ENCODE measurements at regions not wholly inside any gene's neighbourhood (a gene's known extent, or its start where the extent isn't known, plus 50 kb on each side); places are given as distances from the start of the nearest gene placed in this dataset.
A peak's percentile ranks its signal among the peaks of the same experiment; 100 is the strongest.

DNA sequence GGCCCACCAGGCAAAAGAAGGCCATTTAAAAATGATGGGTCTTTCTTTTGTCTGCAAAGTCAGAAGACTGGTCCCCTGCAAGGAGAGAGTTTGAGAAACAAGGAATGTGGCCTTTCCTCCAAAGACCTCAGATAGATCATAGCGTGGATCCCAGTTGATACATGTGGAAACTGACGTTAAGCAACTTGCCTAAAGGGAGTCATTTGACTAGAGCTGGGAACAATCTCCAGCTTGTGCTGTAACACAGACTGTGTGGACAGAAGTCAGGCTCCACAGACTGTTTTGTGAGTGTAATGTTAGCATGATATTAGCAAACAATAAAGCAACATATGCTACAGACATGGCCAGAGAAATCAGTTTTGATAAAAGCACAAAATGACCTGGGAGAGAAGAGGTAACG, 140.4 kb upstream of the CITED2 start:
- TF ChIP-seq POLR2A (IDR thresholded peaks at IDR 0.05) (no peak), CTCF (IDR thresholded peaks at IDR 0.05) (no peak)
- H3K36me3 ChIP-seq: no peaks in the 10 kb centered on the region
- WGBS, 2 donors: 76 to 92% methylated on average over 3 of the region's 3 CpGs
- intact Hi-C loops (cut with DNase I): no loop called here
- H3K4me3 ChIP-seq: no peak overlapping the region
- H3K4me1 ChIP-seq: peaks cover 0 to 24% (median under 1%) of the 10 kb centered on the region in 3 donors
- DNase-seq: no peak
- no peaks in the 10 kb centered on the region for H3K9me3 ChIP-seq
- no peak overlapping the region for H3K27ac ChIP-seq
- H3K27me3 ChIP-seq: no peaks in the 10 kb centered on the region

- Histone ChIP-seq H3K4me3 (no peak overlapping the region), H3K9me3 (no peaks in the 10 kb centered on the region), H3K36me3 (no peaks in the 10 kb centered on the region), H3K27ac (peak overlapping the region in 3 of 4 donors; percentile 24 to 73 (median 46)), H3K27me3 (no peaks in the 10 kb centered on the region), H3K4me1 (peaks cover 0 to 23% (median 0%) of the 10 kb centered on the region in 3 donors)
- TF ChIP-seq CTCF (IDR thresholded peaks at IDR 0.05): no peak
- no peak for TF ChIP-seq POLR2A (IDR thresholded peaks at IDR 0.05)
- intact Hi-C loops (cut with DNase I): no loop called here
- 69 to 72% methylated on average over 9 of the region's 9 CpGs for WGBS, 2 donors
- no peak for DNase-seq
These were observed 135.8 kb upstream of the CITED2 start for GRCh38 chr6:139510040-139510790.

DNA sequence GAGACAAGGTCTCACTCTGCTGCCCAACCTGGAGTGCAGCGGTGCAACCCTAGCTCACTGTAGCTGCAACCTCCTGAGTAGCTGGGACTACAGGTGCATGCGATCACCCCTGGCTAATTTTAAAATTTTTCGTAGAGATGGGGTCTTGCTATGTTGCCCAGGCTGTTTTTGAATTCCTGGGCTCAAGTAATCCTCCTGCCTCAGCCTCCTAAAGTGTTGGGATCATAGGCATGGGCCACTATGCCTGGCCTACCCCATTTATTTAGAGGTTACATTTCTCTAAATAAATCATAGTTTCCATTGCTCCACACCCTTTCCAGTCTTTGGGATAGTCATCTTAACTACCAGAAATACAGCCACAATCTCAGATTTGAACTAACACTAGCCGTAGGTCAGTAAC, 134.7 kb upstream of the CITED2 start:
- DNase-seq: no peak
- Histone ChIP-seq H3K4me3 (no peak overlapping the region), H3K4me1 (peaks cover 0 to 23% (median 0%) of the 10 kb centered on the region in 3 donors), H3K27ac (no peak overlapping the region), H3K27me3 (no peaks in the 10 kb centered on the region), H3K9me3 (no peaks in the 10 kb centered on the region), H3K36me3 (no peaks in the 10 kb centered on the region)
- WGBS, 2 donors: 85 to 86% methylated on average over 4 of the region's 4 CpGs
- intact Hi-C loops (cut with DNase I): no loop called here
- TF ChIP-seq CTCF (IDR thresholded peaks at IDR 0.05) (no peak), POLR2A (IDR thresholded peaks at IDR 0.05) (no peak)

DNA sequence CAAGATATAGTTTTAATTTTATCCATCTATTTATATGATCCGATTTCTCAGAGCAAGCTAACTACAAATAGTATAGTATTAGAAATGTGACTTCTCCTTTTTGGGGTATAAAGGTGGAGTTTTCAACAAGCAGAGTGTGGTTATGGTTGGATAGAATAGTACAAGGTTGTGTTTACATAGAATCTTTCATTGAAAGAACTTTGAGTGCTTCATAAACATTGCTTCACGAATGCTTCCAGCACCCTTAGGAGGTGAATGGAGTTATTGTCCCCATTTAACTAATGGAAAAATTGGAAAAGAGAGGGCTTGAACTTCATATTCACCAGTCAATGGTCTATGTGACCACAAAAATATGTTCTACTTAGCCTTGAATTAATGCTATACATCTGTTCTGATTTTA, 134.1 kb upstream of the CITED2 start:
- H3K4me1 ChIP-seq: peaks cover 0 to 23% (median 0%) of the 10 kb centered on the region in 3 donors
- no peaks in the 10 kb centered on the region for H3K36me3 ChIP-seq
- H3K4me3 ChIP-seq: no peak overlapping the region
- WGBS, 2 donors: 54 to 64% methylated on average over 2 of the region's 2 CpGs
- H3K9me3 ChIP-seq: no peaks in the 10 kb centered on the region
- DNase-seq: no peak
- no peaks in the 10 kb centered on the region for H3K27me3 ChIP-seq
- H3K27ac ChIP-seq: no peak overlapping the region
- intact Hi-C loops (cut with DNase I): no loop called here
- no peak for TF ChIP-seq CTCF (IDR thresholded peaks at IDR 0.05)
- TF ChIP-seq POLR2A (IDR thresholded peaks at IDR 0.05): no peak

GRCh38 chr6:139508023-139508422, 133.6 kb upstream of the CITED2 start:
- Histone ChIP-seq H3K36me3 (no peaks in the 10 kb centered on the region), H3K4me3 (no peak overlapping the region), H3K9me3 (no peaks in the 10 kb centered on the region), H3K4me1 (peaks cover 0 to 23% (median 0%) of the 10 kb centered on the region in 3 donors), H3K27ac (no peak overlapping the region), H3K27me3 (no peaks in the 10 kb centered on the region)
- intact Hi-C loops (cut with DNase I): no loop called here
- TF ChIP-seq POLR2A (IDR thresholded peaks at IDR 0.05) (no peak), CTCF (IDR thresholded peaks at IDR 0.05) (no peak)
- DNase-seq: no peak
- WGBS, 2 donors: 65 to 74% methylated on average over 2 of the region's 2 CpGs
